ENCODE measurements at regions not wholly inside any gene's neighbourhood (a gene's known extent, or its start where the extent isn't known, plus 50 kb on each side); places are given as distances from the start of the nearest gene placed in this dataset.

DNA sequence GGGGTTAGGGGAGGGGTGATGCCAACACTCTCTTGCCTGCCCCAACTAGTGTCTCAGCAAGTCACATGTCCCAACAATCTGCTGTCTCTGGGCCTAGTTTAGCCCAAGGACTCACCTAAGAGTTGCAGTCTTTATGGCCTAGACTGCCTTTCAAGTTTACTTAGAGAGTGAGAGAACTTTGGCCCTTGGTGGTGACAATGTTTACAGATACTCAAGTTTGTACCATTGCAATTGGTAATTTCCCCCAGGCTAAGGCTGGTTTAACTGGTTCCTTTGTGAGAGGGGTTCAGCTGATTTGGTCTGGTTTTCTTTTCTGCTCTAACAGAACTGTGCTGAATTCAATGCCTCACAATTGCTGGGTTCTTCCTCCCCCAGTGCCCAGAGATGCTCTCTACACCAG is 1279.9 kb upstream of the EYS start:
- no peaks in the 10 kb centered on the region for H3K36me3 Mint-ChIP-seq (ENCODE audit: low read depth)
- no peaks in the 10 kb centered on the region for H3K4me1 Mint-ChIP-seq (ENCODE audit: low read depth)
- H3K36me3 ChIP-seq (ENCODE audit: insufficient read depth, low read length) = no peaks in the 10 kb centered on the region
- POLR2A ChIA-PET = no interaction called here
- H3K4me1 ChIP-seq (ENCODE audit: insufficient read depth, low read length) = no peaks in the 10 kb centered on the region
- peaks cover 19% of the 10 kb centered on the region for H3K9me3 Mint-ChIP-seq
- H3K9me3 ChIP-seq (ENCODE audit: control insufficient read depth in 1 of 2, insufficient read depth in 1 of 2, low read length in 2 of 2) = peaks cover 0 to 4% of the 10 kb centered on the region in 2 experiments
- CTCF ChIA-PET = no interaction called here
- no peak overlapping the region for H3K27ac ChIP-seq (ENCODE audit: low read depth in 1 of 2, low read length in 2 of 2)
- H3K27me3 Mint-ChIP-seq = no peaks in the 10 kb centered on the region
- H3K4me3 Mint-ChIP-seq = no peak overlapping the region
- H3K4me3 ChIP-seq (ENCODE audit: low read length) = no peak overlapping the region
- intact Hi-C loops (cut with DNase I, micrococcal nuclease) = no loop called here
- DNase-seq (no peak), ATAC-seq (ENCODE audit: poor library complexity) (no peak)
- H3K27ac Mint-ChIP-seq = no peak overlapping the region
- TF ChIP-seq, protein P1, sequence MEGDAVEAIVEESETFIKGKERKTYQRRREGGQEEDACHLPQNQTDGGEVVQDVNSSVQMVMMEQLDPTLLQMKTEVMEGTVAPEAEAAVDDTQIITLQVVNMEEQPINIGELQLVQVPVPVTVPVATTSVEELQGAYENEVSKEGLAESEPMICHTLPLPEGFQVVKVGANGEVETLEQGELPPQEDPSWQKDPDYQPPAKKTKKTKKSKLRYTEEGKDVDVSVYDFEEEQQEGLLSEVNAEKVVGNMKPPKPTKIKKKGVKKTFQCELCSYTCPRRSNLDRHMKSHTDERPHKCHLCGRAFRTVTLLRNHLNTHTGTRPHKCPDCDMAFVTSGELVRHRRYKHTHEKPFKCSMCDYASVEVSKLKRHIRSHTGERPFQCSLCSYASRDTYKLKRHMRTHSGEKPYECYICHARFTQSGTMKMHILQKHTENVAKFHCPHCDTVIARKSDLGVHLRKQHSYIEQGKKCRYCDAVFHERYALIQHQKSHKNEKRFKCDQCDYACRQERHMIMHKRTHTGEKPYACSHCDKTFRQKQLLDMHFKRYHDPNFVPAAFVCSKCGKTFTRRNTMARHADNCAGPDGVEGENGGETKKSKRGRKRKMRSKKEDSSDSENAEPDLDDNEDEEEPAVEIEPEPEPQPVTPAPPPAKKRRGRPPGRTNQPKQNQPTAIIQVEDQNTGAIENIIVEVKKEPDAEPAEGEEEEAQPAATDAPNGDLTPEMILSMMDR (IDR thresholded peaks at IDR 0.05) = no peak
- no peaks in the 10 kb centered on the region for H3K27me3 ChIP-seq (ENCODE audit: control insufficient read depth in 1 of 2, insufficient read depth in 2 of 2, low read length in 2 of 2)

DNA sequence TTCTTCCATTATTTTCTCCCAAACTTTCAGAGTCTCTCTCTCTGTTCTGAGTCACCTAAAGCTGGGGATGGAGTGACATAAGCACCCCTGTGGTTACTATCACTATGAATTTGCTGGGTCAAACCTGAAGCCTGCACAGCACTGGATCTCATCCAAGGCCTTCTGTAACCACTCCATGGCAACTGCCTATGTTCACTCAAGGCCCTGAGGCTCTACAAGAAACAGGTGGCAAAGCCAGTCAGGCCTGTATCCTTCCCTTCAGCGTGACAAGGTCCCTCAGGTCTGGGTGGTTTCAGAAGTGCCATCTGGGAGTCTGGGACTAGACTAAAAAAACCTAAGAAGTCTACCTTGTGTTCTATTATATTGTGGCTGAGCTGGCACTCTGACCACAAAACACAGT is 1278.8 kb upstream of the EYS start:
- no peak overlapping the region for H3K27ac Mint-ChIP-seq
- no peaks in the 10 kb centered on the region for H3K4me1 Mint-ChIP-seq (ENCODE audit: low read depth)
- DNase-seq = no peak
- no peaks in the 10 kb centered on the region for H3K36me3 ChIP-seq (ENCODE audit: insufficient read depth, low read length)
- intact Hi-C loops (cut with DNase I, micrococcal nuclease) = no loop called here
- H3K27ac ChIP-seq (ENCODE audit: low read depth in 1 of 2, low read length in 2 of 2) = no peak overlapping the region
- ATAC-seq (ENCODE audit: poor library complexity) = no peak
- H3K9me3 ChIP-seq (ENCODE audit: control insufficient read depth in 1 of 2, insufficient read depth in 1 of 2, low read length in 2 of 2) = peaks cover 0 to 4% of the 10 kb centered on the region in 2 experiments
- ChIA-PET CTCF (no interaction called here), POLR2A (no interaction called here)
- no peaks in the 10 kb centered on the region for H3K27me3 Mint-ChIP-seq
- H3K4me1 ChIP-seq (ENCODE audit: insufficient read depth, low read length) = no peaks in the 10 kb centered on the region
- no peak overlapping the region for H3K4me3 ChIP-seq (ENCODE audit: low read length)
- no peaks in the 10 kb centered on the region for H3K36me3 Mint-ChIP-seq (ENCODE audit: low read depth)
- TF ChIP-seq, protein P1 (IDR thresholded peaks at IDR 0.05) = no peak
- H3K27me3 ChIP-seq (ENCODE audit: control insufficient read depth in 1 of 2, insufficient read depth in 2 of 2, low read length in 2 of 2) = no peaks in the 10 kb centered on the region
- H3K4me3 Mint-ChIP-seq = no peak overlapping the region
- peaks cover 19% of the 10 kb centered on the region for H3K9me3 Mint-ChIP-seq

DNA sequence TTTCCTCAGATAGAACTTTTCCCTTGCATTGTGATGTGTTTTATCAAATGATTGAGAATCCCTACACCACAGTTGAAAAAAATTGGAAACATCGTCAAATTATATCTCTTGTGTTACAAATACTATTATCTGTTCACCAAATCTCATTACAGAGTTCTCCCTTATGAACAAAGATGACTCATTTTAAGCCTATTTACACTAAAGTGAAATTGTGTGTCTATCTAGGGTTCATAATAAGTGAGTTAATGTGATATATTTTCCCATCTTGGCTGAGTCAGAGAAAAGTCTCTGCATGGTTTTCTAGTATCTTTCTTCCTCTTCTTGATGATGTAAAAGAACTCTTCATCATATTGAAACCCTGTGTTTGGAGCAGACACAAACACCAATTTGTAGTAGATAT is 1263.3 kb upstream of the EYS start:
- Mint-ChIP-seq H3K9me3 (peaks cover 3% of the 10 kb centered on the region), H3K4me3 (no peak overlapping the region), H3K36me3 (ENCODE audit: low read depth) (no peaks in the 10 kb centered on the region), H3K27me3 (no peaks in the 10 kb centered on the region), H3K4me1 (ENCODE audit: low read depth) (no peaks in the 10 kb centered on the region), H3K27ac (no peak overlapping the region)
- H3K9me3 ChIP-seq (ENCODE audit: control insufficient read depth in 1 of 2, insufficient read depth in 1 of 2, low read length in 2 of 2) = no peaks in the 10 kb centered on the region
- POLR2A ChIA-PET = no interaction called here
- intact Hi-C loops (cut with DNase I, micrococcal nuclease) = no loop called here
- no peaks in the 10 kb centered on the region for H3K4me1 ChIP-seq (ENCODE audit: insufficient read depth, low read length)
- ATAC-seq (ENCODE audit: poor library complexity) = no peak
- DNase-seq = no peak
- no peaks in the 10 kb centered on the region for H3K36me3 ChIP-seq (ENCODE audit: insufficient read depth, low read length)
- H3K27ac ChIP-seq (ENCODE audit: low read depth in 1 of 2, low read length in 2 of 2) = no peak overlapping the region
- no peak overlapping the region for H3K4me3 ChIP-seq (ENCODE audit: low read length)
- CTCF ChIA-PET = no interaction called here
- TF ChIP-seq, protein P1 (IDR thresholded peaks at IDR 0.05) = no peak
- no peaks in the 10 kb centered on the region for H3K27me3 ChIP-seq (ENCODE audit: control insufficient read depth in 1 of 2, insufficient read depth in 2 of 2, low read length in 2 of 2)
